ENCODE measurements at regions not wholly inside any gene's neighbourhood (a gene's known extent, or its start where the extent isn't known, plus 50 kb on each side); places are given as distances from the start of the nearest gene placed in this dataset.

- TF ChIP-seq CTCF (IDR thresholded peaks at IDR 0.05; ENCODE audit: insufficient read depth, missing control alignments), result no peak
- no peak for FAIRE-seq
- DNase-seq (ENCODE audit: insufficient read length, low spot score), result no peak
Measured at GRCh38 chr4:19462117-19462516, 789.6 kb upstream of the SLIT2 start.

- no peak for TF ChIP-seq CTCF (IDR thresholded peaks at IDR 0.05; ENCODE audit: insufficient read depth, missing control alignments)
- no peak for DNase-seq (ENCODE audit: insufficient read length, low spot score)
Measured at GRCh38 chr4:19455850-19456602, 795.7 kb upstream of the SLIT2 start.

GRCh38 chr4:19455196-19455595 lies 796.5 kb upstream of the SLIT2 start:
- no peak for TF ChIP-seq CTCF (IDR thresholded peaks at IDR 0.05; ENCODE audit: insufficient read depth, missing control alignments)
- no peak for FAIRE-seq
- no peak for DNase-seq (ENCODE audit: insufficient read length, low spot score)

More at GRCh38 chr4:19455850-19456602, 795.7 kb upstream of the SLIT2 start:
- no peak for FAIRE-seq

- no peak for TF ChIP-seq CTCF (IDR thresholded peaks at IDR 0.05; ENCODE audit: insufficient read depth, missing control alignments)
- FAIRE-seq (no peak), DNase-seq (ENCODE audit: insufficient read length, low spot score) (no peak)
Measured at GRCh38 chr4:19438233-19438632, 813.5 kb upstream of the SLIT2 start.

- FAIRE-seq, result no peak
- no peak for DNase-seq (ENCODE audit: insufficient read length, low spot score)
- no peak for TF ChIP-seq CTCF (IDR thresholded peaks at IDR 0.05; ENCODE audit: insufficient read depth, missing control alignments)
Measured at GRCh38 chr4:19437008-19437407, 814.7 kb upstream of the SLIT2 start.

- FAIRE-seq (no peak), DNase-seq (ENCODE audit: insufficient read length, low spot score) (no peak)
- no peak for TF ChIP-seq CTCF (IDR thresholded peaks at IDR 0.05; ENCODE audit: insufficient read depth, missing control alignments)
Measured at GRCh38 chr4:19429684-19430083, 822.0 kb upstream of the SLIT2 start.

GRCh38 chr4:19425146-19425545 lies 826.6 kb upstream of the SLIT2 start:
- DNase-seq (ENCODE audit: insufficient read length, low spot score), result no peak
- no peak for FAIRE-seq
- TF ChIP-seq CTCF (IDR thresholded peaks at IDR 0.05; ENCODE audit: insufficient read depth, missing control alignments), result no peak
